ENCODE measurements at regions not wholly inside any gene's neighbourhood (a gene's known extent, or its start where the extent isn't known, plus 50 kb on each side); places are given as distances from the start of the nearest gene placed in this dataset.

GRCh38 chr6:94129926-94130325 is 710.6 kb upstream of the EPHA7 start:
- TF ChIP-seq CTCF (conservative IDR thresholded peaks at IDR 0.05) (no peak), ZFX (IDR thresholded peaks at IDR 0.05) (no peak)
